Activated naive CD8-positive, alpha-beta T cell treated with anti-CD3 and anti-CD28 coated beads, Interleukin-2, amount 10 ng/mL, durations not matched to agents 7 days and 5 days (primary cell): ENCODE measurements at regions not wholly inside any gene's neighbourhood (a gene's known extent, or its start where the extent isn't known, plus 50 kb on each side); places are given as distances from the start of the nearest gene placed in this dataset.

Experiments
- ATAC-seq: fragments of 150-1000 bp; cut with Tn5 transposase; one replicate; pipeline ENCODE4 v1.10.0; 2021; ENCODE audit warnings: low read depth, moderate library complexity
- POLR2A ChIA-PET: fragments of 350-600 bp; sonication (Branson Sonifier 250); formaldehyde crosslinking; loops from one replicate; lab custom pipeline; 2021; ENCODE audit warnings: antibody characterized with exemption; lab: Charles Lee
- DNase-seq: peaks from one replicate; pipeline ENCODE4 v3.0.0; 2021
- H3K27ac Mint-ChIP-seq: one replicate; pipeline ENCODE4 v1.8.0; 2022; ENCODE audit warnings: mild to moderate bottlenecking, mixed read lengths
- H3K27me3 Mint-ChIP-seq: one replicate; pipeline ENCODE4 v1.8.0; 2022; ENCODE audit warnings: mild to moderate bottlenecking, moderate library complexity, mixed read lengths
- H3K36me3 Mint-ChIP-seq: one replicate; pipeline ENCODE4 v1.8.0; 2021; ENCODE audit warnings: mild to moderate bottlenecking, mixed read lengths
- H3K4me1 Mint-ChIP-seq: one replicate; pipeline ENCODE4 v1.8.0; 2021; ENCODE audit warnings: mixed read lengths
- H3K4me3 Mint-ChIP-seq: one replicate; pipeline ENCODE4 v1.8.0; 2022; ENCODE audit warnings: mild to moderate bottlenecking, moderate library complexity, mixed read lengths
- H3K9me3 Mint-ChIP-seq: one replicate; pipeline ENCODE4 v1.8.0; 2021; ENCODE audit warnings: mixed read lengths

GRCh38 chr3:135887220-135887619 lies 78.3 kb upstream of the PPP2R3A start:
- Mint-ChIP-seq H3K4me3 (no peak overlapping the region), H3K27me3 (peaks cover 9% of the 10 kb centered on the region), H3K9me3 (no peaks in the 10 kb centered on the region), H3K4me1 (no peaks in the 10 kb centered on the region), H3K36me3 (no peaks in the 10 kb centered on the region), H3K27ac (no peak overlapping the region)
- no peak for ATAC-seq
- DNase-seq: no peak
- POLR2A ChIA-PET: no interaction called here

- peaks cover 9% of the 10 kb centered on the region for H3K27me3 Mint-ChIP-seq
- H3K4me3 Mint-ChIP-seq: no peak overlapping the region
- POLR2A ChIA-PET: no interaction called here
- H3K4me1 Mint-ChIP-seq: no peaks in the 10 kb centered on the region
- ATAC-seq (no peak), DNase-seq (no peak)
- H3K27ac Mint-ChIP-seq: no peak overlapping the region
- no peaks in the 10 kb centered on the region for H3K36me3 Mint-ChIP-seq
- no peaks in the 10 kb centered on the region for H3K9me3 Mint-ChIP-seq
These were observed 76.1 kb upstream of the PPP2R3A start for GRCh38 chr3:135889443-135889842.

GRCh38 chr3:135891121-135891520 lies 74.4 kb upstream of the PPP2R3A start:
- POLR2A ChIA-PET: no interaction called here
- no peaks in the 10 kb centered on the region for H3K9me3 Mint-ChIP-seq
- no peak for DNase-seq
- no peaks in the 10 kb centered on the region for H3K4me1 Mint-ChIP-seq
- no peak for ATAC-seq
- no peak overlapping the region for H3K27ac Mint-ChIP-seq
- H3K4me3 Mint-ChIP-seq: no peak overlapping the region
- H3K27me3 Mint-ChIP-seq: peaks cover 12% of the 10 kb centered on the region
- H3K36me3 Mint-ChIP-seq: no peaks in the 10 kb centered on the region

GRCh38 chr3:135895106-135895733 lies 70.3 kb upstream of the PPP2R3A start:
- H3K36me3 Mint-ChIP-seq: no peaks in the 10 kb centered on the region
- peak; percentile 52 for DNase-seq
- no peak overlapping the region for H3K4me3 Mint-ChIP-seq
- no peak for ATAC-seq
- POLR2A ChIA-PET: no interaction called here
- H3K27me3 Mint-ChIP-seq: peaks cover 11% of the 10 kb centered on the region
- no peaks in the 10 kb centered on the region for H3K4me1 Mint-ChIP-seq
- H3K9me3 Mint-ChIP-seq: no peaks in the 10 kb centered on the region
- H3K27ac Mint-ChIP-seq: no peak overlapping the region

- Mint-ChIP-seq H3K36me3 (no peaks in the 10 kb centered on the region), H3K27me3 (peaks cover 13% of the 10 kb centered on the region), H3K27ac (no peak overlapping the region), H3K4me1 (no peaks in the 10 kb centered on the region), H3K9me3 (no peaks in the 10 kb centered on the region), H3K4me3 (no peak overlapping the region)
- ATAC-seq: no peak
- POLR2A ChIA-PET: no interaction called here
- DNase-seq: no peak
These were observed 69.8 kb upstream of the PPP2R3A start for GRCh38 chr3:135895734-135896121.

- peaks cover 19% of the 10 kb centered on the region for H3K27me3 Mint-ChIP-seq
- no peaks in the 10 kb centered on the region for H3K36me3 Mint-ChIP-seq
- no peak overlapping the region for H3K4me3 Mint-ChIP-seq
- H3K27ac Mint-ChIP-seq: no peak overlapping the region
- H3K4me1 Mint-ChIP-seq: no peaks in the 10 kb centered on the region
- DNase-seq (no peak), ATAC-seq (no peak)
- no peaks in the 10 kb centered on the region for H3K9me3 Mint-ChIP-seq
- POLR2A ChIA-PET: no interaction called here
These were observed 68.9 kb upstream of the PPP2R3A start for GRCh38 chr3:135896613-135897012.

GRCh38 chr3:135897715-135898114 lies 67.8 kb upstream of the PPP2R3A start:
- POLR2A ChIA-PET: no interaction called here
- Mint-ChIP-seq H3K36me3 (no peaks in the 10 kb centered on the region), H3K9me3 (no peaks in the 10 kb centered on the region), H3K27ac (no peak overlapping the region), H3K27me3 (peaks cover 13% of the 10 kb centered on the region), H3K4me1 (no peaks in the 10 kb centered on the region), H3K4me3 (no peak overlapping the region)
- no peak for DNase-seq
- no peak for ATAC-seq

- Mint-ChIP-seq H3K27me3 (peaks cover 13% of the 10 kb centered on the region), H3K36me3 (no peaks in the 10 kb centered on the region), H3K9me3 (no peaks in the 10 kb centered on the region), H3K27ac (no peak overlapping the region), H3K4me1 (no peaks in the 10 kb centered on the region), H3K4me3 (no peak overlapping the region)
- no peak for ATAC-seq
- POLR2A ChIA-PET: no interaction called here
- no peak for DNase-seq
These were observed 66.8 kb upstream of the PPP2R3A start for GRCh38 chr3:135898774-135899173.

GRCh38 chr3:135905058-135905724 lies 60.3 kb upstream of the PPP2R3A start:
- POLR2A ChIA-PET: no interaction called here
- H3K27me3 Mint-ChIP-seq: peaks cover 15% of the 10 kb centered on the region
- no peak for DNase-seq
- no peaks in the 10 kb centered on the region for H3K4me1 Mint-ChIP-seq
- no peak overlapping the region for H3K4me3 Mint-ChIP-seq
- H3K27ac Mint-ChIP-seq: no peak overlapping the region
- no peaks in the 10 kb centered on the region for H3K36me3 Mint-ChIP-seq
- H3K9me3 Mint-ChIP-seq: no peaks in the 10 kb centered on the region
- ATAC-seq: no peak

GRCh38 chr3:135907422-135908165 lies 57.9 kb upstream of the PPP2R3A start:
- Mint-ChIP-seq H3K27me3 (peaks cover 9% of the 10 kb centered on the region), H3K9me3 (no peaks in the 10 kb centered on the region), H3K4me1 (no peaks in the 10 kb centered on the region), H3K4me3 (no peak overlapping the region), H3K36me3 (no peaks in the 10 kb centered on the region), H3K27ac (no peak overlapping the region)
- no peak for ATAC-seq
- no peak for DNase-seq
- POLR2A ChIA-PET: no interaction called here

- no peaks in the 10 kb centered on the region for H3K36me3 Mint-ChIP-seq
- ATAC-seq: no peak
These were observed 57.3 kb upstream of the PPP2R3A start for GRCh38 chr3:135908225-135908624.

GRCh38 chr3:135908737-135909136 lies 56.8 kb upstream of the PPP2R3A start:
- Mint-ChIP-seq H3K4me1 (no peaks in the 10 kb centered on the region), H3K36me3 (no peaks in the 10 kb centered on the region), H3K27me3 (peaks cover 9% of the 10 kb centered on the region), H3K4me3 (no peak overlapping the region), H3K27ac (no peak overlapping the region), H3K9me3 (no peaks in the 10 kb centered on the region)
- no peak for DNase-seq
- no peak for ATAC-seq
- POLR2A ChIA-PET: no interaction called here

More at GRCh38 chr3:135908225-135908624, 57.3 kb upstream of the PPP2R3A start:
- POLR2A ChIA-PET: no interaction called here
- no peaks in the 10 kb centered on the region for H3K4me1 Mint-ChIP-seq
- no peak overlapping the region for H3K4me3 Mint-ChIP-seq
- H3K27me3 Mint-ChIP-seq: peaks cover 9% of the 10 kb centered on the region
- H3K27ac Mint-ChIP-seq: no peak overlapping the region
- H3K9me3 Mint-ChIP-seq: no peaks in the 10 kb centered on the region
- DNase-seq: no peak

- no peaks in the 10 kb centered on the region for H3K36me3 Mint-ChIP-seq
- H3K9me3 Mint-ChIP-seq: no peaks in the 10 kb centered on the region
- H3K4me1 Mint-ChIP-seq: no peaks in the 10 kb centered on the region
- peaks cover 2% of the 10 kb centered on the region for H3K27me3 Mint-ChIP-seq
- H3K27ac Mint-ChIP-seq: no peak overlapping the region
- ATAC-seq (no peak), DNase-seq (no peak)
- no peak overlapping the region for H3K4me3 Mint-ChIP-seq
- POLR2A ChIA-PET: no interaction called here
These were observed 54.4 kb upstream of the PPP2R3A start for GRCh38 chr3:135911110-135911509.

- DNase-seq (no peak), ATAC-seq (no peak)
- Mint-ChIP-seq H3K4me3 (no peak overlapping the region), H3K9me3 (no peaks in the 10 kb centered on the region), H3K36me3 (no peaks in the 10 kb centered on the region), H3K27me3 (peaks cover 9% of the 10 kb centered on the region), H3K27ac (no peak overlapping the region), H3K4me1 (no peaks in the 10 kb centered on the region)
- POLR2A ChIA-PET: no interaction called here
These were observed 50.3 kb upstream of the PPP2R3A start for GRCh38 chr3:135915206-135915605.
